ENCODE measurements at regions not wholly inside any gene's neighbourhood (a gene's known extent, or its start where the extent isn't known, plus 50 kb on each side); places are given as distances from the start of the nearest gene placed in this dataset.
"Not testable (repeated sequence)": the region's sequence is repeated elsewhere in the genome, so short reads cannot be mapped to it uniquely, and the experiment has no call there.

DNA sequence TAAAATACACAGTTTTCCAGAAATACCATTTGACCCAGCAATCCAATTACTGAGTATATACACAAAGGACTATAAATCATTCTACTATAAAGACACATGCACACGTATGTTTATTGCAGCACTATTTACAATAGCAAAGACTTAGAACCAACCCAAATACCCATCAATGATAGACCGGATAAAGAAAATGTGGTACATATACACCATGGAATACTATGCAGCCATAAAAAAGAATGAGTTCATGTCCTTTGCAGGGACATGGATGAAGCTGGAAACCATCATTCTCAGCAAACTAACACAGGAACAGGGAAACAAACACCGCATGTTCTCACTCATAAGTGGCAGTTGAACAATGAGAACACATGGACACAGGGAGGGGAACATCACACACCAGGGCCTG, 495.4 kb upstream of the NRP1 start:
- WGBS, result 97% methylated on average over 3 of the region's 3 CpGs

GRCh38 chr10:33828592-33828991, 494.1 kb upstream of the NRP1 start:
- H3K4me1 ChIP-seq (ENCODE audit: control insufficient read depth, insufficient read depth, low read length), result no peaks in the 10 kb centered on the region
- no peaks in the 10 kb centered on the region for H3K27me3 ChIP-seq (ENCODE audit: control insufficient read depth, insufficient read depth)
- DNase-seq, result no peak
- WGBS, result 93% methylated on average over 4 of the region's 4 CpGs
- intact Hi-C loops (cut with DNase I), result no loop called here
- H3K4me3 ChIP-seq (ENCODE audit: low read length), result no peak overlapping the region
- ATAC-seq, result no peak
- H3K27ac ChIP-seq (ENCODE audit: low read length), result no peak overlapping the region
- H3K9me3 ChIP-seq (ENCODE audit: control insufficient read depth, low read length), result no peaks in the 10 kb centered on the region

More for the DNA sequence above, 495.4 kb upstream of the NRP1 start:
- intact Hi-C loops (cut with DNase I); H3K27me3 ChIP-seq (ENCODE audit: control insufficient read depth, insufficient read depth); H3K9me3 ChIP-seq (ENCODE audit: control insufficient read depth, low read length); H3K27ac ChIP-seq (ENCODE audit: low read length); H3K4me3 ChIP-seq (ENCODE audit: low read length); H3K4me1 ChIP-seq (ENCODE audit: control insufficient read depth, insufficient read depth, low read length); DNase-seq; ATAC-seq: not testable (repeated sequence)

DNA sequence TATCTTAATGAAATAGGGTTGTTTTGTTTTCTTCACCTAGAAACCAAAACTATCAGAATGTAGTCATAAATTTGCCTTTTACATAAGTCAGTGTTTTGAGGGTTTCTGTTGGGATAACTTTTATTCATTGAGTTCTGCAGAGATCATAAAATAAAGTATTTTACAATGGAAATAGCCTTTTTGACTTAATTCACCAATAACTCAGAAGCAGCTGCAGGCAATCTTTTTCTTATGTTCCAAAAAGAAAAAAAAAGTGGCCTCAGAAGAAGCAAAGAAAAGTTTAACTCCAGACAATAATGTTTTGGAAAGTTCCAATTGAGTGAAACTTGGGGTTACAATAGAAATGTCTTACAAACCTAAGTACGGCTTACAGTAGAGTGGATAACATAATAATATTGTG, 491.7 kb upstream of the NRP1 start:
- Histone ChIP-seq H3K27me3 (ENCODE audit: control insufficient read depth, insufficient read depth) (no peaks in the 10 kb centered on the region), H3K4me3 (ENCODE audit: low read length) (no peak overlapping the region), H3K9me3 (ENCODE audit: control insufficient read depth, low read length) (no peaks in the 10 kb centered on the region), H3K4me1 (ENCODE audit: control insufficient read depth, insufficient read depth, low read length) (no peaks in the 10 kb centered on the region), H3K27ac (ENCODE audit: low read length) (no peak overlapping the region)
- DNase-seq (no peak), ATAC-seq (no peak)
- WGBS, result 94% methylated on average over 1 of the region's 1 CpG
- intact Hi-C loops (cut with DNase I), result no loop called here

GRCh38 chr10:33822774-33823173, 488.3 kb upstream of the NRP1 start:
- H3K27me3 ChIP-seq (ENCODE audit: control insufficient read depth, insufficient read depth), result no peaks in the 10 kb centered on the region
- intact Hi-C loops (cut with DNase I), result no loop called here
- no peak for DNase-seq
- no peak overlapping the region for H3K4me3 ChIP-seq (ENCODE audit: low read length)
- no peaks in the 10 kb centered on the region for H3K9me3 ChIP-seq (ENCODE audit: control insufficient read depth, low read length)
- ATAC-seq, result no peak
- H3K27ac ChIP-seq (ENCODE audit: low read length), result no peak overlapping the region
- 79% methylated on average over 3 of the region's 3 CpGs for WGBS
- no peaks in the 10 kb centered on the region for H3K4me1 ChIP-seq (ENCODE audit: control insufficient read depth, insufficient read depth, low read length)

DNA sequence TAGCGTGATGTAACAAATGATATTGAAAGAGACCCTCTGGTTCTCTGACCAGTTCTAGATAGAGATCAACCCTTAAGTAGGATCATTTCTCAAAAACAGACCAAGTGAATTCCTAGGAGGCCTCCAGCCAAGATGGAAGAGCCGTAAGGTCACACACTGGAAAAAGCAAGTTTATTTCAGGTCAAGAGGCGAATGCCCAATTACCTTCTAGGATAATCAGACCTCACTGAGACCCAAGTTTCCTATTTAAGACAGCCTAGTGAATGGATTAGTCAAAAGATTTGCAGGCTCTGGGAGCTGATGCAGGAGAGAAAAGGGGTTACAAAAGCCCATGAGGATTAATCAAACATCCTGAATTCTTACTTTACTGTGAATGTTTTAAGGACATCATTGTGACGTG, 486.1 kb upstream of the NRP1 start:
- ATAC-seq (no peak), DNase-seq (no peak)
- H3K4me1 ChIP-seq (ENCODE audit: control insufficient read depth, insufficient read depth, low read length), result no peaks in the 10 kb centered on the region
- no peak overlapping the region for H3K4me3 ChIP-seq (ENCODE audit: low read length)
- WGBS, result 92% methylated on average over 4 of the region's 4 CpGs
- H3K9me3 ChIP-seq (ENCODE audit: control insufficient read depth, low read length), result no peaks in the 10 kb centered on the region
- no peak overlapping the region for H3K27ac ChIP-seq (ENCODE audit: low read length)
- intact Hi-C loops (cut with DNase I), result no loop called here
- no peaks in the 10 kb centered on the region for H3K27me3 ChIP-seq (ENCODE audit: control insufficient read depth, insufficient read depth)

GRCh38 chr10:33819206-33819605, 484.7 kb upstream of the NRP1 start:
- intact Hi-C loops (cut with DNase I), result no loop called here
- H3K9me3 ChIP-seq (ENCODE audit: control insufficient read depth, low read length), result no peaks in the 10 kb centered on the region
- WGBS, result 71% methylated on average over 1 of the region's 1 CpG
- no peak for ATAC-seq
- H3K27ac ChIP-seq (ENCODE audit: low read length), result no peak overlapping the region
- no peak overlapping the region for H3K4me3 ChIP-seq (ENCODE audit: low read length)
- no peaks in the 10 kb centered on the region for H3K27me3 ChIP-seq (ENCODE audit: control insufficient read depth, insufficient read depth)
- DNase-seq, result no peak
- no peaks in the 10 kb centered on the region for H3K4me1 ChIP-seq (ENCODE audit: control insufficient read depth, insufficient read depth, low read length)

- no peak for ATAC-seq
- no peaks in the 10 kb centered on the region for H3K27me3 ChIP-seq (ENCODE audit: control insufficient read depth, insufficient read depth)
- H3K9me3 ChIP-seq (ENCODE audit: control insufficient read depth, low read length), result no peaks in the 10 kb centered on the region
- H3K27ac ChIP-seq (ENCODE audit: low read length), result no peak overlapping the region
- intact Hi-C loops (cut with DNase I), result no loop called here
- WGBS, result 85% methylated on average over 2 of the region's 2 CpGs
- DNase-seq, result no peak
- no peak overlapping the region for H3K4me3 ChIP-seq (ENCODE audit: low read length)
- H3K4me1 ChIP-seq (ENCODE audit: control insufficient read depth, insufficient read depth, low read length), result no peaks in the 10 kb centered on the region
Measured at GRCh38 chr10:33818343-33818742, 483.9 kb upstream of the NRP1 start.

DNA sequence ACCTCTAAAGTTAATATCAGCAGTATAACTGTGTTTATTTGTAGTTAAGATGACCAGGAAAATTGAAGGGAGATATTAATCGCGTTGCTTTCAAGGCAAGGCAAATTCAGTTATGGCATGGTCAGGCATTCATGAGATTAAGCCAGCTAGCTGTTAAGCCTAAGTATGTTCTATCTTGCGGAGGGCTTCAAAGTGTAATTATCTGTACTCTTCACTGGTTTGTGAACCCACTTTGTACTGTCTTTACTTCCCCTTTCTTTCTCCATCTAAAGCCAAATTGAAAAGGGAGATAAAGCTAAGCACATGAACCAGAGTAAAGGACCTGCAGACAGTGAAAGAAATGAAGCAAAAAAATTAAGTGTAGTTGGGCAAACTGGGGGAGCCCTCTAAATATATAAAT, 483.1 kb upstream of the NRP1 start:
- WGBS, result 73% methylated on average over 3 of the region's 3 CpGs
- no peak for DNase-seq
- ATAC-seq, result no peak

GRCh38 chr10:33815776-33816175, 481.3 kb upstream of the NRP1 start:
- ATAC-seq, result no peak
- Histone ChIP-seq H3K27me3 (ENCODE audit: control insufficient read depth, insufficient read depth) (no peaks in the 10 kb centered on the region), H3K9me3 (ENCODE audit: control insufficient read depth, low read length) (no peaks in the 10 kb centered on the region), H3K4me1 (ENCODE audit: control insufficient read depth, insufficient read depth, low read length) (no peaks in the 10 kb centered on the region), H3K4me3 (ENCODE audit: low read length) (no peak overlapping the region), H3K27ac (ENCODE audit: low read length) (no peak overlapping the region)
- WGBS, result 95% methylated on average over 4 of the region's 4 CpGs
- no peak for DNase-seq
- intact Hi-C loops (cut with DNase I), result no loop called here

More for the DNA sequence above, 483.1 kb upstream of the NRP1 start:
- intact Hi-C loops (cut with DNase I), result no loop called here
- H3K9me3 ChIP-seq (ENCODE audit: control insufficient read depth, low read length), result no peaks in the 10 kb centered on the region
- no peaks in the 10 kb centered on the region for H3K4me1 ChIP-seq (ENCODE audit: control insufficient read depth, insufficient read depth, low read length)
- H3K27ac ChIP-seq (ENCODE audit: low read length), result no peak overlapping the region
- H3K4me3 ChIP-seq (ENCODE audit: low read length), result no peak overlapping the region
- no peaks in the 10 kb centered on the region for H3K27me3 ChIP-seq (ENCODE audit: control insufficient read depth, insufficient read depth)

DNA sequence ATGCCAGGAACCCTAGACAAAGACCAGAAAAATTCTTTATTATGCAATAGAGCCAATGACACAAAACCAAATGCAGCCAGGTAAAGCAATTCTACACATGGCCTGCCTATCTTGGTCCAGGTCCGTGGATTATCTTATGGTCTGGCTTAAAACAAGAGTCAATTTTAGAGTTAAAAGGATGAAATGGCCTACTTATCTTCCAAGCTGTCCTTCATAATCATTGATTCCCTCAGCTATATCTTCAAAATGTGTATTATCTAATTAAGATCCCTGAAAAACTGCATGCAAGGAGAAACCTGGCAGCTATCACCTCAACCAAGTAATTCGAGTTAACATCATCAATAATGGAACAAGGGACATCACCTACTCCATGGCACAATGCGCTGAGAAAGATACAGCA, 479.4 kb upstream of the NRP1 start:
- Histone ChIP-seq H3K27me3 (ENCODE audit: control insufficient read depth, insufficient read depth) (no peaks in the 10 kb centered on the region), H3K9me3 (ENCODE audit: control insufficient read depth, low read length) (no peaks in the 10 kb centered on the region), H3K27ac (ENCODE audit: low read length) (no peak overlapping the region), H3K4me1 (ENCODE audit: control insufficient read depth, insufficient read depth, low read length) (no peaks in the 10 kb centered on the region), H3K4me3 (ENCODE audit: low read length) (no peak overlapping the region)
- no peak for ATAC-seq
- 97% methylated on average over 3 of the region's 3 CpGs for WGBS
- intact Hi-C loops (cut with DNase I), result no loop called here
- DNase-seq, result no peak

DNA sequence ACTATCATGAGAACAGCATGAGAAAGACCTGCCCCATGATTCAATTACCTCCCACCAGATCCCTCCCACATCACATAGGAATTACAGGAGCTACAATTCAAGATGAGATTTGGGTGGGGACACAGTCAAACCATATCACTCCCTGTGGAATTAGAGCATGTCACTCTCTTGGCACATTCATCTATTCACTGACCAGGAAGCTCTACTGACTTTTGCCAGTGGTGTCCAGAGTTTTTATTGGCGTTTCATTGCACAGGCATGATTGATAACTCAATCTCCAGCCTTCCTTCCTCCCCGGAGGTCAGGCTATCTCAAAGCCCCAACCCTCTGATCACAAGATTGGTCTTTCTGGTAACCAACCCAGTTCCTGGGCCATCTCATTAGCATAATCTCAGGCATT, 478.9 kb upstream of the NRP1 start:
- no peak for ATAC-seq
- WGBS, result 90% methylated on average over 2 of the region's 2 CpGs
- no peak for DNase-seq
- H3K4me1 ChIP-seq (ENCODE audit: control insufficient read depth, insufficient read depth, low read length), result no peaks in the 10 kb centered on the region
- no peaks in the 10 kb centered on the region for H3K27me3 ChIP-seq (ENCODE audit: control insufficient read depth, insufficient read depth)
- no peaks in the 10 kb centered on the region for H3K9me3 ChIP-seq (ENCODE audit: control insufficient read depth, low read length)
- H3K4me3 ChIP-seq (ENCODE audit: low read length), result no peak overlapping the region
- no peak overlapping the region for H3K27ac ChIP-seq (ENCODE audit: low read length)
- intact Hi-C loops (cut with DNase I), result no loop called here

DNA sequence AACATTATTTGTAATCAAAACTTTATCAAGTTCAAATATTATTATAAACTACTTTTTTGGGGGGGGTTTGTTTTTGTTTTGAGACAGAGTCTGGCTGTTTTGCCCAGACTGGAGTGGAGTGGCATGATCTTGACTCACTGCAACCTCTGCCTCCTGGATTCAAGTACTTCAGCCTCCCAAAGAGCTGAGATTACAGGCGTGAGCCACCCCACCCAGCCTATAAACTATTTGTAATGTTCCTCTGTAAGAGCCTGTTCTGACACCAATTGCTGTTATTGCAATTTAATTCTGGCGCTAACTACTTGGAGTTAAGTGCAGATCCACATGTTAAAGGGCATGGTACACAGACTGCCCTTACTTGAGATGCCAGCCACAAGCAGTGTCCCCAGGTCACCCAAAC, 478.1 kb upstream of the NRP1 start:
- H3K9me3 ChIP-seq (ENCODE audit: control insufficient read depth, low read length), result no peaks in the 10 kb centered on the region
- H3K27ac ChIP-seq (ENCODE audit: low read length), result no peak overlapping the region
- H3K4me1 ChIP-seq (ENCODE audit: control insufficient read depth, insufficient read depth, low read length), result no peaks in the 10 kb centered on the region
- no peaks in the 10 kb centered on the region for H3K27me3 ChIP-seq (ENCODE audit: control insufficient read depth, insufficient read depth)
- no peak for ATAC-seq
- no peak for DNase-seq
- WGBS, result 66% methylated on average over 2 of the region's 2 CpGs
- intact Hi-C loops (cut with DNase I), result no loop called here
- no peak overlapping the region for H3K4me3 ChIP-seq (ENCODE audit: low read length)

Data from right cardiac atrium (tissue), 5 donors.